Cerebellar cortex (tissue), 1 donor: ENCODE measurements at regions not wholly inside any gene's neighbourhood (a gene's known extent, or its start where the extent isn't known, plus 50 kb on each side); places are given as distances from the start of the nearest gene placed in this dataset.

Source experiments
- DNase-seq: peaks from one replicate; pipeline ENCODE4 v3.0.0-alpha.2; 2015; ENCODE audit warnings: low spot score

DNA sequence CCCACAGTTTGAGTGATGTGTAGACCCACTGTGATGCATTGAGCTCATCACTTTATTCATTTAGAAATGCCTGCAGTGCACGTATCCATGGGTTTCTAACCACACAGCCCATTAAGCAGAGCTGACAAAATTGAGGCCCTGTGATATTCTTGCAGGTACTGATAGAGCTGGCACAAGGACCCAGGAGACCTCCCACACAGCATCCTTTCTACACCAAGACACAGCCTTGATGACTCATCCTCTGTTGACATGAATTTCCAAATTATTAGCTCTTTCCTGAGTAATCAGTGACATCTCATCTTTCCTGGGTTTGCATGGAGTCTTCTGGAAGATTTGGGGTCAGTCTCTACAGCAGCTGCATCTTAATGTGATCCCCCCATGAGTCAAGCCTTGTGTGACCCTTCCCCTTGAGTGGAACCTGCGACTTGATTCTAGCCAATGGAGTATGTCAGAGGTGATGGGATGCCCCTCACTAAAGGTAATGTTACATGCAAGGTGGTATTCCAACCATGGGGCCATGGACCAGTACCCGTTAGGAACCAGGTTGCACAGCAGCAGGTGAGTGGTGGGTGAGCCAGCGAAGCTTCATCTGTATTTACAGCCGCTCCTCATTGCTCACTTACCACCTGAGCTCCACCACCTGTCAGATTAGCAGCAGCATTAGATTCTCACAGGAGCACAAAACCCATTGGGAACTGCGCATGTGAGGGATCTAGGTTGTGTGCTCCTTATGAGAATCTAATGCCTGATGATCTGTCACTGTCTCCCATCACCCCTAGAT is 181.1 kb upstream of the ARL4C start:
- DNase-seq: no peak

DNA sequence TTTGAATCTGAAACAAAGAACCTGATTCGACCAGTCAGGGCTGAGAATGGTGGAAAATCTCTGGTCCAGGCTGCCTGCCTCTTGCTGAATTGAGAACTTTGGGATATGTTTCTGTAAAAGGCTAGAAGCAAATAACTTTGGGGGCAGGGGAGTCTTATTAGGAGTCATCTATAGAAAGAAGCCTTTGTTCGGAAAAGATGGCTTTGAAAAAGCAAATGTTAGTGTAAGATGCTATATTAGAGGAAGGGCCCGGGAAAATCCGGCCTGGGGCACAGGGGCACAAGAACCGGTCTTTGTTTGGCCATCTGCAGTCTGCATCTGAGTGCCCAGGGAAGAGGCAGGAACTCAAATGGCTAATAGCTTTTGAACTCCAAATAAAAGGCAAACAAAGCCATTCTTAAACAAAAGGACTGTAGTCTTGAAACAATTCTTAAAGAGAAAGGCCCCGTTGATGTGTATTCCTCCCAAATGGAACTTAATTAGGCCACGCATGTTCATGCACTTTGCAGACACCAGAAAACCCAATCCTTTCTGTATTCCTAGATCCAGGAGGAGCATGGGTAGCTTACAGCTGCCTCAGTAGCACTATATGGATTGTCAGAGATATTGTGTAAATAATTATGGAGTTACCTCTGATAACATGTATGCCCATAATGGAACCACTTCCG is 180.0 kb upstream of the ARL4C start:
- no peak for DNase-seq

DNA sequence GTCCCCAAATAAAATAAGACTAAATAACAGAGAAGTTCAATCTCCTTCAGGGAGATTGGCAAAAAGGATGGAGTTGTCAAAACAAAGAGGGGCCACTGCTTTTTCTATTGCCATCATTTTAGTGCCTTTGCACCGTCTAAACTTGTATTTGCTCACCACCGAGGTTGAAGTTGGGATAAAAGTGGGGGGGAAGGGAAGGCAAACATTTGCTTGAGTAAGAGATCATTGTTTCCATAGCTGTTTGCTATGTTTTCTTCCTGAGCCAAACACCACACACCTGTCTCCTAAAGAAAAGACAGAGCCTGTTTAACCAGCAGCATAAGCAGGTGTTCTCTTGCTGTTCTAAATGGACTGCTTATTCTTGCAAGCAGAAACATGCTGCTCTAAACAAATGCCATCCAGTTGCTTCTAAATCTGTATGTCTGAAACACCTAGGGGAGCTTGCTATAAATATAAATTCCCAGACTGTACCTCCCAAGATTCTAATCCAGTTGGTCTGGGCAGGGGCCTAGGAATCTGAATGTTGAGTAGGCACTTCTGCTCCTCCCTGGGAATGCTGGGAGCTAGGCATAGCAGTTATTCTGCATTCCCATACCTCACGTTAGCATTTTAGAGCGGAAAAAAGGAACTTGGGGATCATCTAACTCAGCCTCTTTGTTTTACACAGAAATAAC is 179.4 kb upstream of the ARL4C start:
- no peak for DNase-seq

DNA sequence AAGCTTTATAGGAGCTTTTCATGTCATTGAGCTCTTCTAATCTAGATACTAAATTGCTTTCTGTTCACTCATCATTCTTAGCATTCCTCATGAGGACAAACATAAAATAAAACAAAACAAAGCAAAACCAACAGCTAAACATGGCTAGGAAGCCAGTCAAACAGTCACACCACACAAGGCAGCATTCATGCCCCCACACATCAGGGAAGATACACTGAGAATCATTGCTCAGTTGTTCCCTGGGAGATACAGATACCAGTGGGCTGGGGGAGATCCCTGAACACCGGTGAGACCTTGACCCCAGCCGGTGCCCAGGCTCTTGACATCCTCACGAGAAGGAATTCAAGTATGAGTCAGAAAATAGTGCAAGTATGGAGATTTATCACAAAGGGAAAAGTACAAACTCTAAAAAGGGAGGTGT is 177.9 kb upstream of the ARL4C start:
- DNase-seq: no peak

DNA sequence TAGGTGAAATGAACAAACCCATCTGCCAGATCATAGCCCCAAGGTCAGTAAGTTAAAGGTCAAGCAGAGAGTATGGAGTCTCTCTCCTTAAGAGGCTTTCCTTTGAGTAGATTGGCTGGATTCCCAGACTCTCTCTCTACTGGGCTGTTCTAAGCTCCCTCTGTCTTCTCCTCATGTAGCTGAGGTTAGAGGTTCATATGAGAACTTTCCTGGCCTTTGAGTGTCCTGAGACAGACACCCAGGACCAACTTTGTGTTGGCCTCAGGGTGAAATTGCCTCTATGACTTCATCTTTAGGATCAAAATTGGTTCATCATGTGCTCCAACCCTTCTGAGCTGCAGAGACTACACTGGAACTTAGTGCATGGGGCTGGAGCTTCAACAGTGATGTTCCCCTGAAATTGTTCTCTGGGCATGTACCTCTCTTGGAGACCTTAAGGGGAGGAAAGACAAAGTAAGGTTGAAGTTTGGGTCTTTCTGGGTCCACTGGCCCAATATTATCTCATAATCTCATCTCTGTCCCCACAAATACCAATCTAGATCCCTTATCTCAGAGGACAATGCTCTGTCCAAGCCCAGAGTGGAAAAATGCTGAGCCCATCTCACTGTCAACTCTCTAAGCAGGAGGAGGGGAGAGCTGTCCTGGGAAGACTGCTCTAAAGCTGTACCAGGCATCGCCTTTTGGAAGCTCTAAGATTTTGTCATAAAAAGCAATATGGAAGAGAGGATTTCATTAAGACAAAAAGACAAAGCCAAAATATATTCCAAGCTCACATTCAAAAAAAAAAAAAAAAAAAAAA is 177.3 kb upstream of the ARL4C start:
- no peak for DNase-seq

DNA sequence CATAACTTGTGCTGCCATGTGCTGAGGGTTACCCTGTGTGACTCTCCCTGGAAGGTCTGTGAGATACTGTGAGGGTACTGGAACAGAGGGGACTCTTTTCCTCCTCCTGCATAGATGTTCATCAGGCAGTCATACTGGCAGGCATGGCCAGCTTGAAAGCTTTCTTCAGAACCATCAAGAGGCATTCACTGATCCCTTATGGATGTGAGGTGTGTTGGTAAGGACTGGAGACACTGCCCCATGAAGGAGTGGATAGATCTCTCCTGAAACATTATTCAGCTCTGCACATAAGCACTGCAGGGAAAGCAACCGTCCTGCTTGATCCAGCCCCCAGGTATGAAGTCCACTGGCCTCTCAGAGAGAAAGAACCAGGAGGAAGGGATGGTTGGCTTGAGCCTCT is 176.6 kb upstream of the ARL4C start:
- DNase-seq: no peak

DNA sequence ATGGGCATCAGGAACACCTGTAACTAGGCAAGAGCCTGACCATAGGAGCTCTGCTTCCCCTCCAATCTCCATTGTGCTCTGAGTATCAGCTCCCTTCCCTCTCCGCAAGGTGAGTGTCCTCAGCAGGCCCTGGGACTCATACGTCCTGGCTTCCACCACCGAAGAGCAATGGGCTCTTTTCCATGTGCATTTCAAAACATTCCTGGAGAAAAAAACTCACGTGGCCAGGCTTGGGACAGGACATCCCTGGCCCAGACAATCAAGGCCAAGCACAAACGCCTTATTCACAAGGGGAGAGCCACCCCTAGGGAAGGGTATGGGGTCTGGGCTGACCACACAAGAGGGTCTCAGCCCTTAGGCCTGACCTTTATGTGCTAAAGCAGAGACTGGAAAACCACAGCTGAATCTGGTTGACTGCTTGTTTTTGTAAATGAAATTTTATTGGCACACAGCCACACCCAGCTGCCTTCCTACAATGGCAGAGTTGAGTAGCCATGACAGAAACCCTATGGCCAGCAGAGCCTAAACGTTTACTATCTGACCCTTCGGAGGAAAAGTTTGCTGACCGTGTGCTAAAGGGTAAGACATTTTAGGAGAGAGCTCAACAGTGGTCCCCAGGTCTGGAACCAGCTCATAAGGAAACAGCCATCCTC is 175.7 kb upstream of the ARL4C start:
- DNase-seq: no peak

DNA sequence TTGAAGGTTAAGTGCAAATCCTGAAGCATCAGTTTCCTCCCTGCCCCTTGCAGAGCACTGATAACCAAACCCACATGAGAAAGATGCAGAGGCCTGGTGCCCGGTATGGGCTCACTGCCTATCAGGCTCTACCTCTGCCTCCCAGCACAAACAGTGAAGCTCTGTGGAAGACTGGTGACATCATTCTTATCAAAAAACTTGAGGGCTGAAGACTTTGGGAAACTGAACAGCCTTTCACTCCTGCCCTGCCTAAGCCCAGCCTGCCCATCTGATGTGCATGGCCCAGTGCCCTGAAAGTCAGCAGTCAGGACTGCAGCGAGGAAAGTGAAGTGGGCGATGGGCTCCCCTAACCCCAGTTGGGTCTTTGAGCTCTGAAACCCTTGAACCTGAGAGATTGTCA is 174.8 kb upstream of the ARL4C start:
- DNase-seq: no peak

DNA sequence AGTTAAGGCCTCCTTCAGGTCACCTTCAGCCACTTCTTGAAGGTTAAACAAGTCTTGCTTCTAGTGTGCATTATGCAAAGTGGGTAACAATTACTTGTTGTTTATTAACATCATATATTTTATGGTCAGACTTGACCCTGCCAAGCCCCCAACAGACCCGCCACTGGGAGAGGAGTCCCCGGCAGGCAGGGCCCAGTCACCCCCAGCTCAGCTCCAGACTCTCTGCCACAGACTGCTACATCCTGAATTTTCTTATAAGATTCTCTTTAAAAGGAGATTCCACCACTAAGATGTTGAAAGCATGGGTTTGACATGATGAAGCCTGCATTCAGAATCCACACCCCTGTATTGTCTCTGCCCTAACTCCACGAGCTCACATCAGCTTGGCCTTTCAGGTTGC is 174.3 kb upstream of the ARL4C start:
- DNase-seq: no peak

DNA sequence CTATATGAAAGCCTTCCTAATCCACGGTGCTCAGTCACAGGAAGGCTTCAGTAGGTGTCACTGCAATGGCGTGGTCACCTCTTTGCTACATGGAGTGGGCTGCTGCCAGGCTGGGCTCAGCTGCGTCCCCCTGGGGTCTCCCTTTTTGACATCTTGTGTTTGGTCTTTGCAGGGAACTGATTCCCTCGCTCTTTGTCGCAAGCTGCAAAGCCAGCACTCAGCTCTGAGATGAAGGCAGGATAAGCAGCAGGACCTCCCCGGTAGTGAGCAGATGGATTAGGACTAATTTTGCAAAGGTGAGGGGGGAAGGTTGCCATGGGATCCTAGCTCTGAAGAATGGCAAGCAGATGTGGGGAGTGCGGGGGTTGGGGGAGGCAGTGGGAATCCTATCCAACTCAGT is 173.9 kb upstream of the ARL4C start:
- no peak for DNase-seq

DNA sequence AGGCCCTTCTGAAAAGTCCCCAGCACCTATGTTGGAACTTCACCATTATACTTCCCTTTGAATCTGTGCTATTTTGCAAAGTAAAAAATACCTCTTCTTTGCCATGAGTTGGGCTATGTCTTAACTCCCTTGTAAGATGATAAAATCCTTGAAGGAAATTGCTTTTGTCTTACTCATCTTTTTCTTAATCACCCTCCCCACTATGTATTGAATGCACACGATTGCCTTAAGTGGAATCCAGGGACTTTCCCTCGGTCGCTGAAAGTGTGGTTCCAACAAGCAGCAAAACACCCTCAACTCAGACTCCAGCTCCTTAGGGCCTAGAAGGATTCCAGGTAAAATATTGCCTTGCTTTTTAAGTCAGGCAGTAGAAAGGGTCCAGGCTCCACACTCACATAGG is 173.2 kb upstream of the ARL4C start:
- no peak for DNase-seq

DNA sequence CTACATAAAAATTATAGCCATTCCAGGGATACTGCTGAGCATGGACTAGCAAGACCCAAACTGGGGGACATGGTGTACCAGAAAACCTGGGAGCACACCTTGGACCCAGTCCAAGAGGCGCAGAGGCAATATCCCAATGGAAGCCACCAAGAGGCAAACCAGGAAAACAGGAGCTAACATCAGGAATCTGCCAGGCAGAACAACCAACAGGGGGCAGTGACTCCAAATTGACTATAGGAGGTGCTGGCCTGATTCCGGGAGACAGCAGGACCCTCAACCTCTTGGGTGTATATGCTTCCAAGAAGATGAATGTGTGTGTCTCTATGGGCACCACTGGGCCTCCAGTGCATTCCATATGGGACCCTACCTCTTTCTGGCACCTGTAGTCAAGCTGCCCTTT is 172.7 kb upstream of the ARL4C start:
- peak; percentile 11 for DNase-seq

DNA sequence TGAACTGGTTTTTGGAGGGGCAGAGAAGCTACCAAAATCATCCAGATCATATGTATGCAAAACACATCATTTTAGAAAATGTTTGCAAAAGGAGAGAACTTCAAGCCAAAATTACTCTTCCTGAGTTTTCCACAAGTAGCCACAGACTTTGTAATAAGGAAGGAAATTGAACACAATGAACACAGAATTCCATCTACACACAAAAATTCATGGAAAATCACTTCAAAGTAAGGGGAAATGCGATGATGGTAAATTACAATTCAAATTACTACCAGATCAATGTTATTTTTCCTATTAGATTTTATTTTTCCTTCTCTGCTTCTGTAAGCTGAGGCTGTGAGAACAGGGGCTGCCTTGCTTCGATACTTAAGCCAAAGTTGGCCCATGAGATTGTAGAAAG is 172.1 kb upstream of the ARL4C start:
- no peak for DNase-seq

DNA sequence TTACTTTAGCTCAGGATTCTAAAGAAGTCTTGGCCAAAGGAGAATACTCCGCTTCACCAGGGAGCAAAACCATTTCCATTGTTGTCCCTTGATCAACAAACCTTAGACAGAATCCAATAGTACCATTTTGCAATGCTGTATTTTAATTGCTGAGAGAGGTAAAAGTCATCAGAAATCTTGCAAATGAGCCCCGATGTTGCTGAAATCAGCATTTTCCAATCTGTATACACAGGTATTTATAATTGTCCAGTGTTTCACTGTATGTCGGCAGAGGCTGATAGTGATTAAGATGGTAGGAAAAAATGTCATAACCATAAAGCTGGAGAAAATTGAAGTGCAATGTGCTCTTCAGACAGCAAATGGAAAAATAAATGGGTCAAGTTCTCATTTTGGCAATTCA is 170.0 kb upstream of the ARL4C start:
- no peak for DNase-seq

DNA sequence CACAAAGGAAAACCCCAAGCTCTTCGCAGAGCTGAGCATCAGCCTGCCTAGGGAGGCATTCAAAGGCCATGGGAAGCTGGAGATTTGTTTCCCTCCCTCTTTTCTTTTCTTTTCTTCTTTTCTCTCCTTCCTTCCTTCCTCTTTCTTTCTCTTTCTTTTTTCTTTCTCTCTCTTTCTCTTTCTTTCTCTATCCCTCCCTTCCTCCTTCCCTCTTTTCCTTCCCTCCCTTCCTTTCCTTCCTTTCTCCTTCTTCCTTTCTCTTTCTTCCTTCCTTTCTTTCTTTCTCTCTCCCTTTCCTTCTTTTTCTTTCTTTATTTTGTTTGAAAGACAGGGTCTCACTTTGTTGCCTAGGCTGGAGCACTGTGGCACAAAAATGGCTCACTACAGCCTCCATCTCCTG is 168.4 kb upstream of the ARL4C start:
- DNase-seq: no peak

DNA sequence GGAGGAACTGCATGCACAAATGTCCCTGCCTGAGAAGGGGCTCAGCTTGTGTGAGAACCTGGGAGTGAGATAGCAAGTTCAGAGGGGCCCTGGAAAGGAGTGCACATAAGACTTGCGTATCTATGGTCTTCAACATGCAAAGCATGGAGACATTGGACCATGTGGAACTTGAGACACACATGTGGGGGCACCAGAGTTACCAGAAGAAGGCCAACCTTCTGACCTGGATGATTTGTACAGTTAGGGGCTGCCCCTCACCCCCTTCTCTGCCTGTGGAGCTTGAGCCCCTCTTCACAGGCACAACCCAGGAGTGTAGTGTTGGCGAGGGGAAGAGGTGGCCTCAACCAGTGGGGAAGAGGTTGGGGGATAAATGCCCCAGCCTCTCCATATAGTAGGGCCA is 165.0 kb upstream of the ARL4C start:
- DNase-seq: no peak

DNA sequence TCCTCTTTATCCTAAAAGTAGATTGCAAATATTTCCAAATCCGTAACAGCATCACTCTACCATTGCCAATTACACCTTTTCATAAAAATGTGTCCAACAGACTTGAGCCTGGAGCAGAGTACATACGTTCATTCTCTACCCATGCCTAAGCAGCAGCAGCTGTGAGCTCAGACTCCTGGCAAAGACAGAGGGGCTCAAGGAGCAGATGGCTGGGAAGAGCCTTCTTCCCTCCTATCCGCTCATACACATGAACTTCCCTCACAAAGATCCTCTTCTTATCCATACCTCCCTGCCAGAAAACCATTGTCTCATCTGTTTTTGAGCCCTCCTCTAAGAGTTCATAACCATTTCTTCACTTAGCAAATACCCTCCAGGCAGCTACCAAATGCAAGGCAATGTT is 164.3 kb upstream of the ARL4C start:
- DNase-seq: no peak

DNA sequence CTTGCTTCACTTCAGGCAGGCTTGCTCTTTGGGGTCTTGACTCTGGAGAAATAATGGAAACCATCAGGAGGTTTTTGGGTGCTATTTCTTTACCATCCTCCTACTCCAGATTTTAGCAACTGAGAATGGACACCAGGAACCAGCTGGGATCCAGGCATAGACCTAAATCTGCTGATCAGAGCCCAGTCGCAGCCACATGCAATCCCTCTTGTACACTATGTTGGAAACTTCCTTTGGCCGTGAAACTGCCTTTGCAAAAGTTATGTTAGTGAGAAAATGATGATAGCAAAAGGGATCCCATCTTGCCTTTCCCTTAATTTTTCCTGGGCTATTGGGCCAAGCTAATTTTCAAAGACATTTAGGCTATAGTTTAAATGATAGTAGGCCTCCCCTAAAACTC is 158.8 kb upstream of the ARL4C start:
- no peak for DNase-seq

DNA sequence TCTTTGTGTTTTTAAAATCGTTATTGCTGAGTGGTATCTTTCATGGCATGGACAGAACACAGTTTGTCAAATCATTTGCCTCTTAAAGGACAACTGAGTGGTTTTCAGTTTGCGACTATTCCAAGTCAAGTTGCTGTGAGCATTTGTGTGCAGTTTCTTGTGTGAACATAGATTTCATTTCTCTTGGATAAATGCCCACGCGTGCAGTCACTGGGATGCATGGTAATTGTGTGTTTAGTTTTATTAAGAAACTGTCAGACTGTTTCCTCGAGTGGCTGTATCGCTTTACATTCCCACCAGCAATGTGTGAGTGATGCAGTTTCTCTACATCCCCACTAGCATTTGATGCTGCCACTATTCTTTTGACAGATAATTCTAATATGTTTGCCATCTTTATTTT is 154.0 kb upstream of the ARL4C start:
- DNase-seq: no peak

DNA sequence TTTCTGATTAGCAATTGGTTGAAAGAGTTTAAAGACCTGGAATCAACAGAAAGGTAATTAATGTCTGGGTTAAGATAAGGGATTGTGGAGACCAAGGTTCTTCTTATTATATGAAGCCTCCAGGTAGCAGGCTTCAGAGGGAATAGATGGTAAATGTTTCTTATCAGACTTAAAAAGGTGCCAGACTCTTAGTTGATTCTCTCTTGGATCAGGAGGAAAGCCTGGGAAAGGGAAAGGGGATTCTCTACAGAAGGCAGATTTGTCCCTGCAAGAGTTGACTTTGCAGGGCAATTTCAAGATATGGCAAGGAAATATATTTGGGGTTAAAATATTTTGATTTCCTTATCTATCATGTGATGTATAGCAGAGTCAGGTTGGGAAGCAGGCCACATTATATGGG is 153.1 kb upstream of the ARL4C start:
- no peak for DNase-seq

DNA sequence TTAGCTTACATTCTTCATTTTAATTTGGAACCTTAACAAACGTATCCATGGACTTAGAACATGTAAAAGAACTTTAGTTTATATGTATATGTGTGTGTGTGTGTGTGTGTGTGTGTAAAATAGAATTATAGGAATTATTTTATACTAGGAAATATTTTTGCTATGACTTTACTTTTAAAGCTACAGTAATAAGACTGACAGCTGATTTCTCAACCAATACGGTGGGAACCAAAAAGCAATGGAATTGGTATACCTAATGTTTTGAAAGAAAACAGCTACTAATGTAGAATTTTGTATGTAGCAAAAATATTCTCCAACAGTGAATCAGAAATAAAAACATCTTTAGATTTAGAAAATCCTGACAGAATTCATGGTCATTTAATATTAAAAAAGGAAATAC is 146.5 kb upstream of the ARL4C start:
- DNase-seq: no peak

DNA sequence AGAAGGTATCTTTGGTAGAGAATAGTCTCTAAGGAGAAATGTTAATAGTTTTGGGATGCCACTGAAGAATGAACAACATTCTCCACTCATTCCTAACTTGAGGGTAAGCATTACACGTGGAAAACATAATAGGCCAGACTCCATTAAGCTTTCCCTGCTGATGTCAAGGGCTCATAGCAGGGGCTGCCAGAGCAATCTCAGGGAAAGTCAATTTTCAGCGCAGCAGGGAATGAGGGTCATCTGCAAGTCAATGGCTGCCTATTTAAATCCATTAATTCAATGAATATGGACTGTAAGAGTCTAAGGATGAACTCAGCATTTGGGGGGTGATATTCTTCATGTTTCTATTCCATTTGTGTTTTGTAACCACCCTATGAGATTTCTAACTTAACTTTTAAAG is 144.2 kb upstream of the ARL4C start:
- DNase-seq: no peak
